Spinal cord (tissue), 9 donors: ENCODE measurements at regions not wholly inside any gene's neighbourhood (a gene's known extent, or its start where the extent isn't known, plus 50 kb on each side); places are given as distances from the start of the nearest gene placed in this dataset.
"Not testable (repeated sequence)": the region's sequence is repeated elsewhere in the genome, so short reads cannot be mapped to it uniquely, and the experiment has no call there.

Experiments used
- DNase-seq, 6 donors: peaks; one replicate each; pipeline versions ENCODE4 v3.0.0 to v3.0.0-alpha.2; 2013 to 2015; ENCODE audit warnings: low spot score in 6 of 6, low read depth in 4 of 6
- H3K27ac ChIP-seq: one replicate; pipeline ENCODE4 v1.5.1; 2013; ENCODE audit warnings: low read depth, low read length, control low read depth
- H3K27me3 ChIP-seq: one replicate; pipeline ENCODE4 v1.6.1; 2013; ENCODE audit warnings: low read length; ENCODE audit not compliant: control insufficient read depth, insufficient read depth
- H3K36me3 ChIP-seq: one replicate; pipeline ENCODE4 v1.6.1; 2013; ENCODE audit warnings: low read length; ENCODE audit not compliant: control insufficient read depth, insufficient read depth
- H3K4me1 ChIP-seq: one replicate; pipeline ENCODE4 v1.6.1; 2013; ENCODE audit warnings: low read length; ENCODE audit not compliant: control insufficient read depth, insufficient read depth
- H3K4me3 ChIP-seq: one replicate; pipeline ENCODE4 v1.5.1; 2013; ENCODE audit warnings: low read depth, low read length, control low read depth
- H3K9me3 ChIP-seq: one replicate; pipeline ENCODE4 v1.6.1; 2013; ENCODE audit warnings: low read length; ENCODE audit not compliant: control insufficient read depth, insufficient read depth
- WGBS: methylation state at CpG from one replicate; pipeline ENCODE4 v1.1.5; 2013; ENCODE audit warnings: missing lambda C conversion rate; ENCODE audit not compliant: insufficient coverage; 5-methylcytosine and 5-hydroxymethylcytosine counted together
- donor health status: healthy.

GRCh38 chr5:152456815-152457443 is 51.9 kb upstream of the NMUR2 start:
- DNase-seq: no peak
- H3K9me3 ChIP-seq: no peaks in the 10 kb centered on the region
- H3K4me1 ChIP-seq: no peaks in the 10 kb centered on the region
- H3K4me3 ChIP-seq: no peak overlapping the region
- WGBS: 100% methylated on average over 1 of the region's 3 CpGs
- no peak overlapping the region for H3K27ac ChIP-seq
- no peaks in the 10 kb centered on the region for H3K36me3 ChIP-seq
- H3K27me3 ChIP-seq: no peaks in the 10 kb centered on the region

DNA sequence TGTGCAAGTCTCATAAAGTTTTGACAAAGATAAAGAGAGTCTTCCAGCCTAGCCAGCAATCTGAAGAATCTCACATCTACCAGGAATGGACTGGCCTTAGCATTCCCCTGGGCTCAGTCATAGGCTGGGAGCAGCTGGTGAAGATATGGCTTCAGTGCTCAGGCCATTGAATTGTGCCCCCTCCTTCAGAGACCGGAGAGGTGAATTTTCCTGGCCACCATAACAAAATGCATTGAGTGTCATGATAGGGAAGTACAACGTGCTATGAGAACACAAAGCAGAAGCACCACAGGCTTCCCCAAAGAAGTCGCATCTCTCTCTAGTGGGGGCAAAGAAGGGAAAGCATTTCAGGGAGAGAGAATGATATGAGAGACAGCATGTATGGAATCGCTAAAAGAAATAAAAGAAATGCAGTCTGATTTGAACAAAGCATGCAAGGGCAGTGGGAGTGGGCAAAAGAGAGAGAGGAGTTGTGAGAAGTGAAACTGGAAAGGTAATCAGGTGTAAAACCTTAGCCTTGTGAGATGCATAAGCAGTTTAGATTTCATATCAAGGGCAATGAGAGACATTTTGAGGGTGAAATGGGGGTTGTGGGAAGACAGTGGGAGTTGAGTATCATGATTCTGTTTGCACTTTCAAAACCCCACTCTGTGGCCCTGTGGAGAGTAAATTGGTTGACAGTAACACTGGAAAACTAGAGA is 57.1 kb upstream of the NMUR2 start:
- DNase-seq: peak in 1 of 6 donors; percentile 39
- Histone ChIP-seq H3K4me3 (no peak overlapping the region), H3K4me1 (no peaks in the 10 kb centered on the region), H3K27me3 (no peaks in the 10 kb centered on the region), H3K9me3 (no peaks in the 10 kb centered on the region), H3K27ac (no peak overlapping the region), H3K36me3 (no peaks in the 10 kb centered on the region)
- 71% methylated on average over 4 of the region's 4 CpGs for WGBS

DNA sequence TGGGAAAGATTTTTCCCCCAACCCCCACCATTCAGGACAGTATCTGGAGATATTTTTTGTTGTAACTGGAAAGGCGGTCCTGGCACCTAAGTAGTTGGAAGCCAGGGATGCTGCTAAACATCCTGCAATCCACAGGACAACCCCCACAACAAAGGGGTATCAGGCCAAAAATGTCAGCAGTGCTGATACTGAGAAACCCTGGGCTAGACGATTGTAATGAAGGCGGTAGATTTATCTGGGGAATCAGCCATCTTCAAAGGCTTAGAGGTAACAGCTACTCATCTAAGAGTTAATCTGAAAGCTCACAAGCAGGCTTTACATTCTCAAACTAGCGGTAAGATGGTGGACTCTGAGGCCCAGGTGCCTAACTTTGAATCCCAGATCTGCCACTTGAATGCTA is 59.0 kb upstream of the NMUR2 start:
- H3K27ac ChIP-seq: no peak overlapping the region
- no peaks in the 10 kb centered on the region for H3K36me3 ChIP-seq
- no peaks in the 10 kb centered on the region for H3K27me3 ChIP-seq
- no peaks in the 10 kb centered on the region for H3K4me1 ChIP-seq
- DNase-seq: no peak
- WGBS: 69% methylated on average over 3 of the region's 4 CpGs
- no peak overlapping the region for H3K4me3 ChIP-seq
- no peaks in the 10 kb centered on the region for H3K9me3 ChIP-seq

DNA sequence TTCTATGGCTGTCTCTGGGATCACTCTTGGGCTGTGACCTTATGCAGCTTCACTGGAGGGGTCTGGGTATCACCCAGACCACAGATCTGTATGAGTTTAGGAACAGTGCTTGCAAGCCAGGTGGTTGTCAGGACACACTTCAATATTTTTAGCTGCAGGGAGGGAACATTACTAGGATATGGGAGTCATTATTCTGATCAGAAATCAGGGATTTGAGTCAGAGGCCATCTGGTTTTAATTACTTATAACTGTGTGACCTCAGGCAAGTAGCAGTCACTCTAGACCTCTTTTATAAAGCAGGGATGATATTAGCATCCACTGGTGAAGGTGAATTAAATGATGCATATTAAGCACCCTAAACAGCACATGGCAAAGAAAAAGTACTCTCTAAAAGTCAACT is 60.1 kb upstream of the NMUR2 start:
- Histone ChIP-seq H3K4me1 (no peaks in the 10 kb centered on the region), H3K9me3 (no peaks in the 10 kb centered on the region), H3K27ac (no peak overlapping the region), H3K4me3 (no peak overlapping the region), H3K36me3 (no peaks in the 10 kb centered on the region), H3K27me3 (no peaks in the 10 kb centered on the region)
- DNase-seq: no peak

GRCh38 chr5:152466085-152466745 is 61.1 kb upstream of the NMUR2 start:
- no CpG with 5 or more reads among the region's 3 CpGs for WGBS
- H3K36me3 ChIP-seq: no peaks in the 10 kb centered on the region
- no peaks in the 10 kb centered on the region for H3K9me3 ChIP-seq

GRCh38 chr5:152470167-152470566 is 65.1 kb upstream of the NMUR2 start:
- no peaks in the 10 kb centered on the region for H3K4me1 ChIP-seq
- no peaks in the 10 kb centered on the region for H3K27me3 ChIP-seq
- no peak overlapping the region for H3K4me3 ChIP-seq
- DNase-seq: no peak
- no peak overlapping the region for H3K27ac ChIP-seq
- H3K9me3 ChIP-seq: no peaks in the 10 kb centered on the region
- H3K36me3 ChIP-seq: no peaks in the 10 kb centered on the region
- WGBS: no CpG with 5 or more reads among the region's 3 CpGs

More at GRCh38 chr5:152466085-152466745, 61.1 kb upstream of the NMUR2 start:
- H3K4me3 ChIP-seq: no peak overlapping the region
- no peaks in the 10 kb centered on the region for H3K4me1 ChIP-seq
- H3K27ac ChIP-seq: no peak overlapping the region
- no peak for DNase-seq
- no peaks in the 10 kb centered on the region for H3K27me3 ChIP-seq

- Histone ChIP-seq H3K4me3 (no peak overlapping the region), H3K4me1 (no peaks in the 10 kb centered on the region), H3K36me3 (no peaks in the 10 kb centered on the region), H3K27me3 (no peaks in the 10 kb centered on the region), H3K9me3 (no peaks in the 10 kb centered on the region), H3K27ac (no peak overlapping the region)
- DNase-seq: no peak
These were observed 67.0 kb upstream of the NMUR2 start for GRCh38 chr5:152472083-152472482.

- H3K4me1 ChIP-seq: no peaks in the 10 kb centered on the region
- no peaks in the 10 kb centered on the region for H3K36me3 ChIP-seq
- no peak overlapping the region for H3K4me3 ChIP-seq
- H3K27me3 ChIP-seq: no peaks in the 10 kb centered on the region
- no peak overlapping the region for H3K27ac ChIP-seq
- no peaks in the 10 kb centered on the region for H3K9me3 ChIP-seq
- DNase-seq: peak in 4 of 6 donors; percentile 10 to 90 (median 11)
- WGBS: no CpG with 5 or more reads among the region's 1 CpG
These were observed 69.9 kb upstream of the NMUR2 start for GRCh38 chr5:152474961-152475360.

- DNase-seq: no peak
- H3K9me3 ChIP-seq: no peaks in the 10 kb centered on the region
- H3K4me1 ChIP-seq: no peaks in the 10 kb centered on the region
- no peaks in the 10 kb centered on the region for H3K27me3 ChIP-seq
- H3K27ac ChIP-seq: no peak overlapping the region
- no peak overlapping the region for H3K4me3 ChIP-seq
- 71% methylated on average over 1 of the region's 2 CpGs for WGBS
- H3K36me3 ChIP-seq: no peaks in the 10 kb centered on the region
These were observed 72.5 kb upstream of the NMUR2 start for GRCh38 chr5:152477536-152477935.

- H3K9me3 ChIP-seq, H3K36me3 ChIP-seq, H3K27ac ChIP-seq, H3K4me1 ChIP-seq, H3K4me3 ChIP-seq, DNase-seq, H3K27me3 ChIP-seq: not testable (repeated sequence)
- 98% methylated on average over 18 of the region's 35 CpGs for WGBS
These were observed 74.8 kb upstream of the NMUR2 start for GRCh38 chr5:152479866-152480265.
